ENCODE measurements at regions not wholly inside any gene's neighbourhood (a gene's known extent, or its start where the extent isn't known, plus 50 kb on each side); places are given as distances from the start of the nearest gene placed in this dataset.

GRCh38 chr4:166662266-166662843 lies 571.9 kb downstream of the SPOCK3 start:
- no peak overlapping the region for H3K4me3 Mint-ChIP-seq (ENCODE audit: low read depth, unreplicated experiment)
- no peak for DNase-seq
- H3K36me3 Mint-ChIP-seq (ENCODE audit: insufficient read depth, unreplicated experiment), result no peaks in the 10 kb centered on the region
- intact Hi-C loops (cut with micrococcal nuclease; ENCODE audit: unreplicated experiment), result no loop called here
- H3K9me3 Mint-ChIP-seq (ENCODE audit: low read depth, unreplicated experiment), result peaks cover 5% of the 10 kb centered on the region
- TF ChIP-seq CTCF (IDR thresholded peaks at IDR 0.05; ENCODE audit: unreplicated experiment), result no peak
- BruUV-seq (replicated peaks), result no TSS peak
- CTCF ChIA-PET, result no interaction called here
- no peaks in the 10 kb centered on the region for H3K27me3 Mint-ChIP-seq (ENCODE audit: unreplicated experiment)
- H3K27ac Mint-ChIP-seq (ENCODE audit: unreplicated experiment), result no peak overlapping the region
- no peaks in the 10 kb centered on the region for H3K4me1 Mint-ChIP-seq (ENCODE audit: low read depth, unreplicated experiment)

GRCh38 chr4:166670341-166670740 lies 564.0 kb downstream of the SPOCK3 start:
- no peak for TF ChIP-seq CTCF (IDR thresholded peaks at IDR 0.05; ENCODE audit: unreplicated experiment)
- Mint-ChIP-seq H3K27me3 (ENCODE audit: unreplicated experiment) (no peaks in the 10 kb centered on the region), H3K4me1 (ENCODE audit: low read depth, unreplicated experiment) (no peaks in the 10 kb centered on the region), H3K27ac (ENCODE audit: unreplicated experiment) (no peak overlapping the region), H3K9me3 (ENCODE audit: low read depth, unreplicated experiment) (no peaks in the 10 kb centered on the region), H3K36me3 (ENCODE audit: insufficient read depth, unreplicated experiment) (no peaks in the 10 kb centered on the region), H3K4me3 (ENCODE audit: low read depth, unreplicated experiment) (no peak overlapping the region)
- no peak for DNase-seq
- no TSS peak for BruUV-seq (replicated peaks)
- intact Hi-C loops (cut with micrococcal nuclease; ENCODE audit: unreplicated experiment), result no loop called here
- CTCF ChIA-PET, result no interaction called here

GRCh38 chr4:166673911-166674310 lies 560.4 kb downstream of the SPOCK3 start:
- no peaks in the 10 kb centered on the region for H3K27me3 Mint-ChIP-seq (ENCODE audit: unreplicated experiment)
- no peak for DNase-seq
- H3K9me3 Mint-ChIP-seq (ENCODE audit: low read depth, unreplicated experiment), result no peaks in the 10 kb centered on the region
- intact Hi-C loops (cut with micrococcal nuclease; ENCODE audit: unreplicated experiment), result no loop called here
- CTCF ChIA-PET, result no interaction called here
- no peak for TF ChIP-seq CTCF (IDR thresholded peaks at IDR 0.05; ENCODE audit: unreplicated experiment)
- no peaks in the 10 kb centered on the region for H3K36me3 Mint-ChIP-seq (ENCODE audit: insufficient read depth, unreplicated experiment)
- BruUV-seq (replicated peaks), result no TSS peak
- no peak overlapping the region for H3K27ac Mint-ChIP-seq (ENCODE audit: unreplicated experiment)
- no peaks in the 10 kb centered on the region for H3K4me1 Mint-ChIP-seq (ENCODE audit: low read depth, unreplicated experiment)
- H3K4me3 Mint-ChIP-seq (ENCODE audit: low read depth, unreplicated experiment), result no peak overlapping the region

- intact Hi-C loops (cut with micrococcal nuclease; ENCODE audit: unreplicated experiment), result no loop called here
- Mint-ChIP-seq H3K4me3 (ENCODE audit: low read depth, unreplicated experiment) (no peak overlapping the region), H3K27me3 (ENCODE audit: unreplicated experiment) (no peaks in the 10 kb centered on the region), H3K36me3 (ENCODE audit: insufficient read depth, unreplicated experiment) (no peaks in the 10 kb centered on the region), H3K4me1 (ENCODE audit: low read depth, unreplicated experiment) (no peaks in the 10 kb centered on the region), H3K9me3 (ENCODE audit: low read depth, unreplicated experiment) (no peaks in the 10 kb centered on the region), H3K27ac (ENCODE audit: unreplicated experiment) (no peak overlapping the region)
- no peak for TF ChIP-seq CTCF (IDR thresholded peaks at IDR 0.05; ENCODE audit: unreplicated experiment)
- CTCF ChIA-PET, result no interaction called here
- no TSS peak for BruUV-seq (replicated peaks)
- DNase-seq, result peak; percentile 5
Observed at GRCh38 chr4:166675411-166675810, 558.9 kb downstream of the SPOCK3 start.

Measured in Calu3 (cell line).